PC-3 (cell line): ENCODE measurements at regions not wholly inside any gene's neighbourhood (a gene's known extent, or its start where the extent isn't known, plus 50 kb on each side); places are given as distances from the start of the nearest gene placed in this dataset.

Experiments
- ATAC-seq: fragments of 200-7000 bp; cut with Tn5 transposase; 2 replicates; pipeline ENCODE4 v1.9.1; 2020; ENCODE audit warnings: mild to moderate bottlenecking, moderate library complexity
- BruUV-seq: library from RNA; stranded (reverse); fragments of 400-500 nt; replicated peaks from 2 replicates; lab custom pipeline; 2021; lab: Mats Ljungman, UMichigan
- CTCF ChIA-PET: fragments of 300-600 bp; sonication (Branson Sonifier 250); formaldehyde crosslinking; loops from one replicate; lab custom pipeline; 2022; ENCODE audit warnings: antibody characterized with exemption; lab: Charles Lee
- POLR2A ChIA-PET: fragments of 300-600 bp; sonication (Branson Sonifier 250); formaldehyde crosslinking; loops from one replicate; lab custom pipeline; 2022; ENCODE audit warnings: antibody characterized with exemption; ENCODE audit not compliant: unreplicated experiment; lab: Charles Lee
- DNase-seq: peaks from one replicate; pipeline ENCODE4 v3.0.0-alpha.2; 2015
- H2AFZ ChIP-seq: fragments of 300-600 bp; sonication (generic); 2 replicates; pipeline ENCODE4 v1.6.0; 2016; ENCODE audit warnings: antibody characterized with exemption, low read length
- H3F3A ChIP-seq: fragments of 300-600 bp; sonication (generic); one replicate; pipeline ENCODE4 v1.6.0; 2017; ENCODE audit warnings: antibody characterized with exemption, low read length, control low read depth, mild to moderate bottlenecking; ENCODE audit not compliant: unreplicated experiment
- H3K27ac ChIP-seq: fragments of 300-600 bp; sonication (generic); 2 replicates; pipeline ENCODE4 v1.5.1; 2016; ENCODE audit warnings: mild to moderate bottlenecking, low read length
- H3K27me3 ChIP-seq: fragments of 300-600 bp; sonication (generic); 2 replicates; pipeline ENCODE4 v1.6.1; 2016; ENCODE audit warnings: low read length, mixed read lengths
- H3K36me3 ChIP-seq: fragments of 300-600 bp; sonication (generic); 2 replicates; pipeline ENCODE4 v1.6.1; 2016; ENCODE audit warnings: low read depth, mixed run types, low read length, mixed read lengths
- H3K4me1 ChIP-seq: fragments of 300-600 bp; sonication (generic); 2 replicates; pipeline ENCODE4 v1.5.1; 2016; ENCODE audit warnings: low read length; ENCODE audit not compliant: insufficient read depth
- H3K4me2 ChIP-seq: fragments of 300-600 bp; sonication (generic); 2 replicates; pipeline ENCODE4 v1.6.0; 2016; ENCODE audit warnings: low read length
- H3K4me3 ChIP-seq: fragments of 300-600 bp; sonication (generic); 2 replicates; pipeline ENCODE4 v1.5.1; 2016; ENCODE audit warnings: mild to moderate bottlenecking, low read length, mixed read lengths
- H3K79me2 ChIP-seq: fragments of 300-600 bp; sonication (generic); 2 replicates; pipeline ENCODE4 v1.6.1; 2017; ENCODE audit warnings: low read length, mixed read lengths
- H3K9ac ChIP-seq: fragments of 300-600 bp; sonication (generic); 2 replicates; pipeline ENCODE4 v1.6.0; 2016; ENCODE audit warnings: mild to moderate bottlenecking, low read length
- H3K9me2 ChIP-seq: fragments of 300-600 bp; sonication (generic); replicated peaks from 2 replicates; pipeline ENCODE4 v1.6.1; 2016; ENCODE audit warnings: mixed run types, low read length, mixed read lengths
- H3K9me3 ChIP-seq: fragments of 300-600 bp; sonication (generic); 2 replicates; pipeline ENCODE4 v1.6.1; 2016; ENCODE audit warnings: low read length, mixed read lengths
- H4K20me1 ChIP-seq: fragments of 300-600 bp; sonication (generic); 2 replicates; pipeline ENCODE4 v1.6.1; 2016; ENCODE audit warnings: low read length, mixed read lengths
- CTCF ChIP-seq: fragments of 300-600 bp; sonication (generic); conservative IDR thresholded peaks from 2 replicates; pipeline ENCODE4 v1.5.1; 2017; ENCODE audit warnings: antibody characterized with exemption, low read depth, mild to moderate bottlenecking, low read length
- EZH2 ChIP-seq: fragments of 300-600 bp; sonication (generic); IDR thresholded peaks from one replicate; pipeline ENCODE4 v1.6.1; 2017; ENCODE audit warnings: antibody characterized with exemption, mild to moderate bottlenecking, low read length; ENCODE audit not compliant: unreplicated experiment
- EZH2phosphoT487 ChIP-seq: fragments of 300-600 bp; sonication (generic); IDR thresholded peaks from 2 replicates; pipeline ENCODE4 v1.6.1; 2018; ENCODE audit warnings: mild to moderate bottlenecking, antibody characterized with exemption, low read length, borderline replicate concordance
- intact Hi-C: fragments of 100-400 bp; cut with micrococcal nuclease; formaldehyde crosslinking; loops from 2 replicates; pipeline ENCODE4 v1.9.0; 2023

- Histone ChIP-seq H3K9me3 (no peaks in the 10 kb centered on the region), H3K4me3 (no peak overlapping the region), H3K79me2 (no peaks in the 10 kb centered on the region), H3K4me1 (no peaks in the 10 kb centered on the region), H3K9me2 (no peaks in the 10 kb centered on the region), H3K36me3 (no peaks in the 10 kb centered on the region), H3F3A (no peaks in the 10 kb centered on the region), H3K27me3 (peaks cover 81% of the 10 kb centered on the region), H3K4me2 (no peak overlapping the region), H4K20me1 (no peaks in the 10 kb centered on the region), H3K9ac (no peak overlapping the region), H2AFZ (no peak overlapping the region), H3K27ac (no peak overlapping the region)
- ChIA-PET CTCF (no interaction called here), POLR2A (no interaction called here)
- BruUV-seq, result no TSS peak
- intact Hi-C loops, result no loop called here
- DNase-seq (no peak), ATAC-seq (no peak)
- no peak for TF ChIP-seq CTCF
- TF ChIP-seq EZH2, result no peak
- no peak for TF ChIP-seq EZH2phosphoT487
These were observed 471.1 kb upstream of the WWC1 start for GRCh38 chr5:167820101-167820990.

DNA sequence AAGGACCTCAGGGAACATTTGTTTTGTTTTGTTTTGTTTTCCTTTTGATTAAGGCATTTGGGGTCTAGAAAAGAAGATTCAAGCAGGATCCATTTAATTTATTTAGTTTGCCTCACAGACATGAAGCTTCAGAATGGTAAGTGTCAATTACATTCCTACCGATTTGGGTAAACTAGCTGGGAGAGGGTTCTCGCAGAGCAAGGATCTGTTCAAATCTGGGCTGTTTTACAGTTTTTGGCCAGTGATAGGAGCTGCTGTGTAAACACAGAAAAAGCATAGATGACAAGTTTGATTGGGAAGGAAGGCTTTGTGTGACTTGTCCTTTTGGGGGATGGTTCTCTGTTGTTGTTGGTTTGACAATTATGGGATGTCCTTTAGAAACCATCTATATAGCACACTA is 470.3 kb upstream of the WWC1 start:
- TF ChIP-seq CTCF (no peak), EZH2phosphoT487 (no peak), EZH2 (no peak)
- Histone ChIP-seq H3K4me1 (no peaks in the 10 kb centered on the region), H3K9me3 (no peaks in the 10 kb centered on the region), H4K20me1 (no peaks in the 10 kb centered on the region), H3F3A (no peaks in the 10 kb centered on the region), H3K9me2 (no peaks in the 10 kb centered on the region), H3K79me2 (no peaks in the 10 kb centered on the region), H3K27me3 (peaks cover 89% of the 10 kb centered on the region), H3K9ac (no peak overlapping the region), H3K4me2 (no peak overlapping the region), H3K36me3 (no peaks in the 10 kb centered on the region), H3K4me3 (no peak overlapping the region), H2AFZ (no peak overlapping the region), H3K27ac (no peak overlapping the region)
- intact Hi-C loops, result no loop called here
- CTCF ChIA-PET, result no interaction called here
- ATAC-seq (no peak), DNase-seq (no peak)
- BruUV-seq, result no TSS peak
- POLR2A ChIA-PET, result no interaction called here

DNA sequence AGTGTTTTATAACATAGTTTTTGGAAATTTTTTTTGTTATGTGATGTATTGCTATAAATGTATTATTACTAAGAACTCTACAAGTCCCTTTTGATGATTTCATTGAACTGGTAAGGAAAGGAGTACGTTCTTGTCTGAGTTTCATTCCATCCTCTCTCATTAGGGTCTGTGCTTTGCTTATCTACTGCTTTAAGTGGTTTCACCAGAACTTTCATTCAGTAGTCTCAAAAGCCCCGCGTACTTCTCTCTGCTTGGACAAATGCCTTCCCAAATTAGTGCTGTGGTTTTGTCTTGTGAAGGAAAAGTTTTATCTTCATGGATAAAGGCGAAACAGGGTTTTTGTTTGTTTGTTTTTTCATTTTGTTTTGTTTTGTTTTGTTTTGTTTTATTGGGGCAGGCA is 469.8 kb upstream of the WWC1 start:
- Histone ChIP-seq H3F3A (no peaks in the 10 kb centered on the region), H3K36me3 (no peaks in the 10 kb centered on the region), H3K9ac (no peak overlapping the region), H3K79me2 (no peaks in the 10 kb centered on the region), H3K9me3 (no peaks in the 10 kb centered on the region), H3K4me3 (no peak overlapping the region), H3K9me2 (no peaks in the 10 kb centered on the region), H3K27me3 (peaks cover 95% of the 10 kb centered on the region), H3K27ac (no peak overlapping the region), H2AFZ (no peak overlapping the region), H3K4me2 (no peak overlapping the region), H4K20me1 (no peaks in the 10 kb centered on the region), H3K4me1 (no peaks in the 10 kb centered on the region)
- ATAC-seq, result no peak
- POLR2A ChIA-PET, result no interaction called here
- DNase-seq, result no peak
- BruUV-seq, result no TSS peak
- CTCF ChIA-PET, result no interaction called here
- TF ChIP-seq CTCF (no peak), EZH2phosphoT487 (no peak), EZH2 (no peak)
- intact Hi-C loops, result no loop called here
